NT2/D1 (cell line): ENCODE measurements at regions not wholly inside any gene's neighbourhood (a gene's known extent, or its start where the extent isn't known, plus 50 kb on each side); places are given as distances from the start of the nearest gene placed in this dataset.

ENCODE experiments used
- SUZ12 ChIP-seq: IDR thresholded peaks from 2 replicates; pipeline ENCODE4 v1.6.1; 2011; ENCODE audit not compliant: insufficient read length, insufficient read depth; ENCODE audit errors: extremely low read depth
- YY1 ChIP-seq: IDR thresholded peaks from 2 replicates; pipeline ENCODE4 v1.6.1; 2011; ENCODE audit not compliant: insufficient read length, insufficient read depth
- ZNF274 ChIP-seq: IDR thresholded peaks from 2 replicates; pipeline ENCODE4 v1.6.1; 2011; ENCODE audit warnings: mild to moderate bottlenecking, low read depth, low read length

- TF ChIP-seq SUZ12 (no peak), YY1 (no peak), ZNF274 (no peak)
Measured at GRCh38 chr20:40335437-40335836, 353.6 kb downstream of the MAFB start.
